ENCODE measurements at regions not wholly inside any gene's neighbourhood (a gene's known extent, or its start where the extent isn't known, plus 50 kb on each side); places are given as distances from the start of the nearest gene placed in this dataset.

DNA sequence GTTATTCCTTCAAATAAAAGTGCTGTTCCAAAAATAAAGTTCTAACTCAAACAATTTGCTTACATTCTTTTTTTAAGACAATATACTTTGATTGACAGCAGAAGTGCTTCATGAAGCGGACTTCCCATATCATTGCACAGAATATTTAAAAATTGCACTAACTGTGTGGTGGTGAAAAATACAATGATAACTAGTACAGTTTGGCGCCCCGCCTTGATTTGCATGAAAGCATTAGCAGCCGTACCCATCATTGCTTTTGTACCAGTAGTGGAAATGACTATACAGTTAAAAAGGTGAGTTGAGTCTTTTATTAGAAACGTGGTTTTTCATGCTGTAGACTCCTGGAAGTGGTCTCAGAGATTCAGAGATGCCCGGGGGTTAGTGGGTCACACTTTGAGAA lies 69.5 kb upstream of the MAP3K1 start:
- no peak for TF ChIP-seq POLR2A (IDR thresholded peaks at IDR 0.05)
- TF ChIP-seq, protein P1, sequence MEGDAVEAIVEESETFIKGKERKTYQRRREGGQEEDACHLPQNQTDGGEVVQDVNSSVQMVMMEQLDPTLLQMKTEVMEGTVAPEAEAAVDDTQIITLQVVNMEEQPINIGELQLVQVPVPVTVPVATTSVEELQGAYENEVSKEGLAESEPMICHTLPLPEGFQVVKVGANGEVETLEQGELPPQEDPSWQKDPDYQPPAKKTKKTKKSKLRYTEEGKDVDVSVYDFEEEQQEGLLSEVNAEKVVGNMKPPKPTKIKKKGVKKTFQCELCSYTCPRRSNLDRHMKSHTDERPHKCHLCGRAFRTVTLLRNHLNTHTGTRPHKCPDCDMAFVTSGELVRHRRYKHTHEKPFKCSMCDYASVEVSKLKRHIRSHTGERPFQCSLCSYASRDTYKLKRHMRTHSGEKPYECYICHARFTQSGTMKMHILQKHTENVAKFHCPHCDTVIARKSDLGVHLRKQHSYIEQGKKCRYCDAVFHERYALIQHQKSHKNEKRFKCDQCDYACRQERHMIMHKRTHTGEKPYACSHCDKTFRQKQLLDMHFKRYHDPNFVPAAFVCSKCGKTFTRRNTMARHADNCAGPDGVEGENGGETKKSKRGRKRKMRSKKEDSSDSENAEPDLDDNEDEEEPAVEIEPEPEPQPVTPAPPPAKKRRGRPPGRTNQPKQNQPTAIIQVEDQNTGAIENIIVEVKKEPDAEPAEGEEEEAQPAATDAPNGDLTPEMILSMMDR (IDR thresholded peaks at IDR 0.05) = no peak

Measured in stomach (tissue), 4 donors.